ENCODE measurements at regions not wholly inside any gene's neighbourhood (a gene's known extent, or its start where the extent isn't known, plus 50 kb on each side); places are given as distances from the start of the nearest gene placed in this dataset.

GRCh38 chr7:1362301-1362700, 97.0 kb downstream of the MICALL2 start:
- CTCF ChIA-PET = no interaction called here
- no peak for DNase-seq (ENCODE audit: low spot score)

GRCh38 chr7:1364068-1364905, 95.0 kb downstream of the MICALL2 start:
- Mint-ChIP-seq H3K4me3 (no peak overlapping the region), H3K27me3 (ENCODE audit: low read depth) (peaks cover 20% of the 10 kb centered on the region), H3K4me1 (peaks cover 4% of the 10 kb centered on the region; the same call in 1 of the 2 replicates), H3K27ac (no peak overlapping the region), H3K36me3 (no peaks in the 10 kb centered on the region), H3K9me3 (no peaks in the 10 kb centered on the region)
- ChIA-PET CTCF (interaction anchor here (1.4 kb wide), 1 partner anchor 68 kb away, joined by 4 read pairs; no protein-coding TSS in a partner anchor), POLR2A (no interaction called here)
- no peak for DNase-seq (ENCODE audit: low spot score)
- ATAC-seq = no peak
- TF ChIP-seq CREB1 (CRISPR knock-in tag; IDR thresholded peaks at IDR 0.05) (no peak), E2F5 (CRISPR knock-in tag; IDR thresholded peaks at IDR 0.05) (no peak), MAX (CRISPR knock-in tag; IDR thresholded peaks at IDR 0.05) (no peak), OVOL2 (CRISPR knock-in tag; IDR thresholded peaks at IDR 0.05; ENCODE audit: borderline replicate concordance) (no peak), HMGA2 (CRISPR knock-in tag; IDR thresholded peaks at IDR 0.05) (no peak), ATF3 (CRISPR knock-in tag; conservative IDR thresholded peaks at IDR 0.05) (no peak), ZNF317 (CRISPR knock-in tag; IDR thresholded peaks at IDR 0.05; ENCODE audit: borderline replicate concordance, low read depth) (no peak), ERG (CRISPR knock-in tag; IDR thresholded peaks at IDR 0.05) (no peak), NR1H2 (CRISPR knock-in tag; IDR thresholded peaks at IDR 0.05) (no peak), KAT7 (CRISPR knock-in tag; IDR thresholded peaks at IDR 0.05; ENCODE audit: borderline replicate concordance) (no peak)

More at GRCh38 chr7:1362301-1362700, 97.0 kb downstream of the MICALL2 start:
- Mint-ChIP-seq H3K4me1 (no peaks in the 10 kb centered on the region), H3K4me3 (no peak overlapping the region), H3K27me3 (ENCODE audit: low read depth) (peaks cover 8% of the 10 kb centered on the region), H3K36me3 (no peaks in the 10 kb centered on the region), H3K27ac (no peak overlapping the region), H3K9me3 (no peaks in the 10 kb centered on the region)
- ATAC-seq = no peak
- POLR2A ChIA-PET = no interaction called here
- TF ChIP-seq ATF3 (CRISPR knock-in tag; conservative IDR thresholded peaks at IDR 0.05) (no peak), HMGXB4 (CRISPR knock-in tag; IDR thresholded peaks at IDR 0.05) (no peak), ZBTB43 (CRISPR knock-in tag; IDR thresholded peaks at IDR 0.05) (no peak), SMAD4 (CRISPR knock-in tag; IDR thresholded peaks at IDR 0.05) (no peak), NR1H2 (CRISPR knock-in tag; IDR thresholded peaks at IDR 0.05) (no peak), ZNF416 (CRISPR knock-in tag; IDR thresholded peaks at IDR 0.05) (no peak), NR2C2 (CRISPR knock-in tag; IDR thresholded peaks at IDR 0.05) (no peak), KAT7 (CRISPR knock-in tag; IDR thresholded peaks at IDR 0.05; ENCODE audit: borderline replicate concordance) (no peak), IRF2 (CRISPR knock-in tag; IDR thresholded peaks at IDR 0.05; ENCODE audit: borderline replicate concordance, low read depth) (no peak), FOXP1 (CRISPR knock-in tag; IDR thresholded peaks at IDR 0.05; ENCODE audit: borderline replicate concordance) (no peak), CREB1 (CRISPR knock-in tag; IDR thresholded peaks at IDR 0.05) (no peak), EMX1 (CRISPR knock-in tag; IDR thresholded peaks at IDR 0.05) (no peak), FOXK1 (CRISPR knock-in tag; IDR thresholded peaks at IDR 0.05) (no peak), JUN (CRISPR knock-in tag; IDR thresholded peaks at IDR 0.05) (no peak), ZNF317 (CRISPR knock-in tag; IDR thresholded peaks at IDR 0.05; ENCODE audit: borderline replicate concordance, low read depth) (no peak), ZMAT4 (CRISPR knock-in tag; IDR thresholded peaks at IDR 0.05) (no peak), HMGA2 (CRISPR knock-in tag; IDR thresholded peaks at IDR 0.05) (no peak), PRRX2 (CRISPR knock-in tag; IDR thresholded peaks at IDR 0.05) (no peak)

Measured in WTC11 (cell line).